ENCODE measurements at regions not wholly inside any gene's neighbourhood (a gene's known extent, or its start where the extent isn't known, plus 50 kb on each side); places are given as distances from the start of the nearest gene placed in this dataset.
"Not testable (repeated sequence)": the region's sequence is repeated elsewhere in the genome, so short reads cannot be mapped to it uniquely, and the experiment has no call there.

GRCh38 chr4:159410076-159410777 is 307.3 kb downstream of the RAPGEF2 start:
- no peak for DNase-seq (ENCODE audit: low spot score)

GRCh38 chr4:159410891-159411290 is 308.0 kb downstream of the RAPGEF2 start:
- no peak for DNase-seq (ENCODE audit: low spot score)

- DNase-seq (ENCODE audit: low spot score) = no peak
These were observed 310.5 kb downstream of the RAPGEF2 start for GRCh38 chr4:159413306-159413943.

DNA sequence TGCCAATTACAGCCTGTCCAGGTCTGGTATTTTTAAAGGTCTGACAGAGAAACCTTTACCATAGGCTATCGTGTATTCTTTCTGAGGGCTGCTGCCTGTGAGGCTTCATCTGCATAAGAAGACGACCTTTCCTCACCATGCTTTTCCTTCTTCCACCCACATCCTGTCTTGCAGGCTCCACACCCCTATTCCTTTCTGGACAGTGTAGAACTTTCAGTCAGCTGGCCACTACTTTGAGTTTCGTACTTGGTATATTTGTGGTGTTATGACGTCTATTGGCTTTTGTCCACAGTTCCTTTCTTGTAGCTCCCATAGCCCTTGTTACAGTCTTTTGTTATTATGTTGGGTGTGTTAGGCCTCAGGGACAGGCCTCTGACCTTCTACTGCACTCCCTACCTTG is 311.4 kb downstream of the RAPGEF2 start:
- no peak for DNase-seq (ENCODE audit: low spot score)

GRCh38 chr4:159416073-159416472 is 313.2 kb downstream of the RAPGEF2 start:
- DNase-seq (ENCODE audit: low spot score) = no peak

DNA sequence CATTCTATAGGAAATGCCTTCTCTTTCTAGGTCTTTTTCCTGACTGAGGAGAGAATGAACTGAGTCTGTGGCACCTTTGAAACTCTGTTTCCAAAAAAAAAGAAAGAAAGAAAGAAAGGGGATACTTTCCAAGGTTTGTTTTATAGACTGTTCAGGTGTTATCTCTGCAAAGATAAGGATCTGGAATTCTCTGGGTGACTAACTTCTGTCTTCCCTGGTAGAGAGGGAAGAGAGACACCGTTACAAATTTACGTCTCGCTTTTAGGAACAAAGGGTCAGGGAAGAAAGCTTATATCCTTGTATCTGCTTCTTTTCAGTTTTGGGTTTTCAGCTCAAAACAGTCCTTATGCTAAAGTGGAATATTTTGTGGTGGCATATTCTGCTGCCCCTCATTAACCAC is 314.1 kb downstream of the RAPGEF2 start:
- DNase-seq (ENCODE audit: low spot score) = no peak

- no peak for DNase-seq (ENCODE audit: low spot score)
These were observed 317.5 kb downstream of the RAPGEF2 start for GRCh38 chr4:159420162-159421057.

DNA sequence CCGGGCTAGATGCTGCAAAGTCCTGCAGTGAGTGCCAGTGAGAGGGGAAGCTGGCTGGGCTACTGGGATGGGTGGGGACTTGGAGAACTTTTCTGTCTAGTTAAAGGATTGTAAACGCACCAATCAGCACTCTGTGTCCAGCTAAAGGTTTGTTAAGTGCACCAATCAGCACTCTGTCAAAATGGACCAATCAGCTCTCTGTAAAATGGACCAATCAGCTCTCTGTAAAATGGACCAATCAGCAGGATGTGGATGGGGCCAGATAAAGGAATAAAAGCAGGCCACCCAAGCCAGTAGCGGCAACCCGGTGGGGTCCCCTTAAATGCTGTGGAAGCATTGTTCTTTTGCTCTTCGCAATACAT is 318.2 kb downstream of the RAPGEF2 start:
- not testable (repeated sequence) for DNase-seq (ENCODE audit: low spot score)

- no peak for DNase-seq (ENCODE audit: low spot score)
These were observed 319.1 kb downstream of the RAPGEF2 start for GRCh38 chr4:159422019-159422418.

DNA sequence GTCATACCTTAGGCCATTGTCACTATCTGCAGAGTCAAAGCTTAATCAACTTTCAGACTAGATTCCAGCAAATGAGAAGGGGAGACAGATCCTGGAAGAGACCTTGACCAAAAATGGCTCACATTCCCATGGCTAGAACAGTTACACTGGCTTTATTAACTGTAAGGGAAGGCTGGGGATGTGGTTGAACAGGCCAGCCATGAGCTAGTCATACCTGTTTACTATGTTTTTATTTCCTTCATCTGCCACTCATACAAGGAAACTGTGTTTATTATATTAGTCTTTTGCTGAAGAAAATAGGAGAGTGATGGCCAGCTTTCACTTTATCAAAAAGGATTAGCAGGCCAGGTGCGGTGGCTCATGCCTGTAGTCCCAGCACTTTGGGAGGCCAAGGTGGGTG is 319.7 kb downstream of the RAPGEF2 start:
- no peak for DNase-seq (ENCODE audit: low spot score)

- no peak for DNase-seq (ENCODE audit: low spot score)
These were observed 322.9 kb downstream of the RAPGEF2 start for GRCh38 chr4:159425737-159426305.

DNA sequence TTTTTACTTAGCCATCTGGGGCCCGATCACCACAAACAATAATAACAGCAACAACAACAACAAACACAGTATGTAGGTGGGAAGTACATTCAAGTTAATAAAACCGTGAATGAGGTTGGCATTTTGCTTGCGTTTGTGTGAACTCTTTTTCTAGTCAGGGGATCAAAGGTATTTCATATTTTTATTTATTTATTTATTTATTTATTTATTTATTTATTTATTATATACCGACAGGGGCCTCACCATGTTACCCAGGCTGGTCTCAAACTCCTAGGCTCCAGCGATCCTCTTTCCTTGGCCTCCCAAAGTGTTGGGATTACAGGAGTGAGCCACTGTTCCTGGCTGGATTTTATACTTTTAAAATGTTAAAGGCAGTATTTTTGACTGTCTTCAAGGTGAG is 325.4 kb downstream of the RAPGEF2 start:
- no peak for DNase-seq (ENCODE audit: low spot score)

- DNase-seq (ENCODE audit: low spot score) = no peak
These were observed 326.3 kb downstream of the RAPGEF2 start for GRCh38 chr4:159428975-159429692.

GRCh38 chr4:159429693-159430035 is 326.8 kb downstream of the RAPGEF2 start:
- DNase-seq (ENCODE audit: low spot score) = no peak

DNA sequence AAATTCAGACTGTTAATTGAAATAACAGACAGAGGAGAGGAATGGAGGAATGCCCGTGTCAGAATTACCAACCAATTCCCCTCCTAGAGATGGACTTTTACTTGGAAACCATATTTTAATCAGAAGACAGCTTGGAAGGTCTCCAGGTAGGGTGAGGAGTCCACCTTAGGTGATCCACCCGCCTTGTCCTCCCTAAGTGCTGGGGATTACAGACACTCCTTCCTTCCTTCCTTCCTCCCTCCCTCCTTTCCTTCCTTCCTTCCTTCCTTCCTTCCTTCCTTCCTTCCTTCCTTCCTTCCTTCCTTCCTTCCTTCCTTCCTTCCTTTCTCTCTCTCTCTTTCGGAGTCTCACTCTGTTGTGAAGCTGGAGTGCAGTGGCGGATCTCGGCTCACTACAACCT is 328.0 kb downstream of the RAPGEF2 start:
- no peak for DNase-seq (ENCODE audit: low spot score)

- no peak for DNase-seq (ENCODE audit: low spot score)
These were observed 329.6 kb downstream of the RAPGEF2 start for GRCh38 chr4:159432436-159432835.

GRCh38 chr4:159433337-159433736 is 330.5 kb downstream of the RAPGEF2 start:
- no peak for DNase-seq (ENCODE audit: low spot score)

DNA sequence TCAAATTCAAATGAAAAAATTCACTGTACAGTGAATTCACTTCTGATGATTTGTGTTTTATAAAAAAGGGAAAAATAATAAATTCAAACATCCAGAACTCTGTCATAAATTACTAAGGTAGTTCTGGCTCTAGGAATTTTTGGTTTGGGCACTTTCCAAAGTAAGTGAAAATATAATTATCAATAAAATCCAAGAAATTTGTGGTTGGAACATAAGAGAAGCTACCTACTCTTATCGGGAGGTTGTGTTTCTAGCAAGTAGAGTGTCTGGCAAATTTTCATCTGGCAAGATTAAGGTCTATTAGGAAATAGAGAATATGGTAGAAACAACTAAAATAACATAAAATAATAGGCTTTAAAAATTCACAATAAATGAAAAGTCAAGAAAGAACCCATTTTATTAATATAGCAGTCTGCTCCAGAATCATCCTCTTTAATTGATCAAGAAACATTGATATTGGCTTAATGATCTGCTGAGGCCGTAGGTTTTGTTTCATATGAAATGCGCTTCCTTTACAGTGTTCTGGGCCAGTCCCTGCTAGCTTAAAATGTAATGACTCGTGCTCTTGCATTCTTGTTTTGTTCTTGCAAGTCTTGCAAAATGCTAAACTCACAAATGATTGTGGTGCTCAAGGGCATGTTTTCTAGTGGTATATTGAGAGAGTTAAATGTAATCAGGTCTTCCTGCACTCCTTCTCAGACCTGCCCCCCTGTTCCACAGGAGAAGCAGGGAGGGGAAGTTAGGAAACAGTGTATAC is 331.4 kb downstream of the RAPGEF2 start:
- DNase-seq (ENCODE audit: low spot score) = no peak

- DNase-seq (ENCODE audit: low spot score) = no peak
These were observed 332.0 kb downstream of the RAPGEF2 start for GRCh38 chr4:159434871-159435241.

DNA sequence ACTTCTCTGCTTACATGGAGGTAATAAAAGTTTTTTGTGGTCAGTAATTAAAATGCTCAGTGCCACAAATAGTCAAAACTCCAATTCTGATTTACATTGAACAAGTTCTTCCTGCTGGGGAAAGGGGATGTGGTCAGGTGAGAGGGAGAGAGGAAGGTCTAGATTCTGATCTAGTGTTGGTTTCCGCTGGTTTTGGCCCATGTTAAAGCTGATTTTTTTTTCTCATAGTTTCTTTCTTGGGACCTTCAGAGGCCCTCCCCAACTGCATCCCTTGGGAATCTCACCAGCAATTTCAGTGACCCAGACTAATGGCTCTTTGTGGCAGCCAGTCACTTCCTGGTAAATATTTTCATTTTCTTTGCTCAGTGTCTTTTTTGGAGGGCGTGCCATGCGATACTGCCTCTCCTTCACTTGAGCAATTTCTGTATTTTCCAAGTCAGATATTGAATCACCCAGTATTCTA is 332.7 kb downstream of the RAPGEF2 start:
- DNase-seq (ENCODE audit: low spot score) = no peak

GRCh38 chr4:159443975-159444374 is 341.1 kb downstream of the RAPGEF2 start:
- DNase-seq (ENCODE audit: low spot score) = no peak
